Fibroblast of skin of left biceps (primary cell): ENCODE measurements at regions not wholly inside any gene's neighbourhood (a gene's known extent, or its start where the extent isn't known, plus 50 kb on each side); places are given as distances from the start of the nearest gene placed in this dataset.

ENCODE experiments used
- DNase-seq, 2 experiments: peaks; one replicate each; pipeline ENCODE4 v3.0.0-alpha.2; 2013; ENCODE audit warnings: low read depth in 2 of 2

- no peak for DNase-seq
Measured at GRCh38 chr10:69716711-69717560, 84.8 kb upstream of the COL13A1 start.

DNA sequence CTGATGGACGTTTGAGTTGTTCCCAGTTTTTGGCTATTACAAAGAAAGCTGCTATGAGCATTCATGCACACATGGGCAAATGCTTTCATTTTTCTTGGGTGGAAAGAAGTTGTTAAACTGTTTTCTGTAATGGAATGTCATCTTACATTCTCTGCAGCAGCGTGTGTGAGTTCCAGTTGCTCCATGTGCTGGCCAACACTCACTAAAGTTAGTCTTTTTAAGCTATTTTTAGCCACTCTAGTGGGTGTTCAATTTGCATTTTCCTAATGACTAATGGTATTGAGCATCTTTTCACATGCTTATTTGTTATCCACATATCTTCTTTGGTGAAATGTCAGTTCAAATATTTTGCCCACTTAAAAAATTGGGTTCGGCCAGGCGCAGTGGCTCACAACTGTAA is 82.8 kb upstream of the COL13A1 start:
- no peak for DNase-seq

GRCh38 chr10:69721690-69722310 is 79.9 kb upstream of the COL13A1 start:
- no peak for DNase-seq

DNA sequence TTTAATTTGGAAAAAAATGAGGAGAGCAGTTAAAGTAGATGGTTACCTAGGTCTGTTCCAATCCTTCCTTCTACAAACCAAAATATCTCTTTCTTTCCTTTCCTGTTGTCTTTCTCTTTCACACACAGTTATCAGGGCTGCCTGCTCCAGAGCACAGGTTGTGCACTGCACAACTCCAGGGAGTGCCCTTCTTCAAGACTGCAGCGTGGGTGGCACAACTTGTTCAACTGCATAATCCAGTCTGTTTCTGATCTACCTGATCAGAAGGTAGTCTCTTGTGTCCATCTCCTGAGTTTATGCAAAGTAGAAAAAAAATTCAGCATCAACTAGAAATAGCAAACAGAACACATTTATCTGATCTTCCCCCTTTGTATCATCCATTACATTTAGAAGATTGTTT is 78.1 kb upstream of the COL13A1 start:
- no peak for DNase-seq

DNA sequence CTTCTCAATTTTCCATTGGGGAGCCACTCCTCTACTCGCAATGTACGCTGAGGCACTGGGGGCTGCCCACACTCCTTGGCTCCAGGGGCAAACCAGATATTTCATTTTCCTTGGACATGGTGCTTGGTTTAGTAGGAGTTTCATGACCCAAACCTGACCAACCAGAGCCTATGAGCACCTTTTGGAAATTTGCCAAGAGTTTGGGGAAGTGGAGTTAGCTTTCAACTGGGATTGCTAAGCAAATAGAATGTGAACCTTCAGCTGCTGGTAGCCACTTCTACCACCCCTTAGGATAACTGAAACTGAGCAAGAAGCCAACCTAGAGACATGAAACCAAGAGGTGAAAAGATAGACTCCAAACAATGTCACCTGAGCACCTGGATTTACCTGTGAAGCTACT is 74.9 kb upstream of the COL13A1 start:
- DNase-seq = no peak

DNA sequence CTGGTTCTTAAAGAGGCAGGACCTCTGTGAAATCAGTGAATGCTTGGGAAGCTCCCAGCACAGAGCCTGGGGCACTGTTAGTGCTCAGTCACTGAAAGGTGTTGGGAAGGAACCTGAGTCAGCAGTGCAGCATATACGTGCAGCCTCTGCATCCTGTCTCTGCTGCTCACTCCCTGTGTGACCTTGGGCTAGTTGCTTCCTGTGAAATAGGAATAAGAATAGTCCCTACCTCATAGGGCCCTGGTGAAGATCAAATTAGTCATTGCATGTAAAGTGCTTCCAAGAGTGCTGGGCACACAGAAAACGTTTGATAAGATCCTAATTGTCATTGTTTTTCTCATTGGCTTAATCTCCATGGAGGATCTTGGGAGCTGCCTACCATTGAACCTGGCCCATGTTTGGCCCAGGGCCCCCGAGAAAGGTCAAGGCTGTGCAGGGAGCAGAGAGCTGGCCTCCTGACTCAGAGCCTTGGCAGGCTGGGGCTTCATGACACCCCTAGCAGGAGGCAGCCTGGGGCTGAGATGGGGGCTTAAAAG is 73.3 kb upstream of the COL13A1 start:
- DNase-seq = no peak

GRCh38 chr10:69729326-69730048 is 72.2 kb upstream of the COL13A1 start:
- no peak for DNase-seq

GRCh38 chr10:69730251-69731156 is 71.2 kb upstream of the COL13A1 start:
- no peak for DNase-seq

DNA sequence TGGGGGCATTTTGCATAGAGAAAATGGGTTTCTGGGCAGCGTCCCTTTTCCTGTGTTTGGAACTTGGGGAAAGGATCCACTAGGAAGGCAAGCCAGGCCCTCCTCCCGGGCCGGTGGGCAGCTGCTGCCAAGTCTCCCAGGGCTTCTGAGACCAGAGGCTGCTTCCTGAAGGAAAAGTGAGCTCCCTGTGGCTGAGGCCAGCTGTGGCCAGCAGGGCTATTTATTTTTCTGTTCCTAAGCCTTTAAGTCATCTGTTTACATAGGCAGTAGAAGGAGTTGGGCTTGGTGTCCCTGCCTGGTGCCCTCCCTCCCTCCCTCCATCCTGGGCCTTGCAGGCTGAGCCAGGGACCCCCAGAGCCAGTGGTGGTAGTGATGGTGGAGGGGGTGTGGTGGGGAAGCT is 70.5 kb upstream of the COL13A1 start:
- no peak for DNase-seq

DNA sequence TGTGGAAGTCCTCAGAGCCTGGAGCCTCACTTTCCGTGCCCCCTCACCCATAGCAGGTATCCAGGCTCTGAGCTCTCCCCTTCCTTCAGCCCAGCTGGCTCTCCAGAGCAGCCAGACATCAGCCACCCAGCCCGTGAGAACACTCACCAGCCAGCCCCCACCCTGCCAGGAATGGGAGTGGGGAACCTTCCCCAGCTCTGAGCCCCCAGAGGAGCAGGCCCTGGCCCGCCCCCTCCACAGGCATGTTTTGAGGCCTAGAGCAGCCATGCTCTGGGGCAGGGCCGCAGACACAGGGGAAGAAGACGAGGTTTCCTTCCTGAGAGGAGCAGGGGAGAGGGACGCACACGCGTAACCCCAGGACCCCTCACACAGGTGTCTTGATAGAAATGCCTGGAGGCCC is 70.0 kb upstream of the COL13A1 start:
- DNase-seq = no peak

- no peak for DNase-seq
Measured at GRCh38 chr10:69732147-69732825, 69.4 kb upstream of the COL13A1 start.

DNA sequence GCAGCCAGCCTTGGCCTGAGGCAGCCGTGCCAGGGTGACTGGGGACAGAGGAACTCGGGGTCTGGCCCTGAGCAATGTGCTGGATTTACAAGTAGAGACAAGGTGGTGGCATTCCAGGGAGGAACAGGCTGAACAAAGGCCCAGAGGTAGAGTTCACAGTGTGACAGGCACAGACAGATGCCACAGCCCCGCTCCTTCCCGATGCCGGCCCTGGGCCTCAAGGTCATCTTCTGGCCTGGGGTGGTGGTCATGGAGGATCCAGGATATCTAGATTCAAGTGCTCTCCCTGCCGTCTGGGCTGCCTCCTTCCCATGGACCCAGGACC is 68.9 kb upstream of the COL13A1 start:
- DNase-seq = no peak

GRCh38 chr10:69733791-69734261 is 67.9 kb upstream of the COL13A1 start:
- no peak for DNase-seq

- DNase-seq = no peak
Measured at GRCh38 chr10:69734416-69734796, 67.3 kb upstream of the COL13A1 start.

- DNase-seq = no peak
Measured at GRCh38 chr10:69734797-69735468, 66.8 kb upstream of the COL13A1 start.

GRCh38 chr10:69736886-69737641 is 64.6 kb upstream of the COL13A1 start:
- no peak for DNase-seq

DNA sequence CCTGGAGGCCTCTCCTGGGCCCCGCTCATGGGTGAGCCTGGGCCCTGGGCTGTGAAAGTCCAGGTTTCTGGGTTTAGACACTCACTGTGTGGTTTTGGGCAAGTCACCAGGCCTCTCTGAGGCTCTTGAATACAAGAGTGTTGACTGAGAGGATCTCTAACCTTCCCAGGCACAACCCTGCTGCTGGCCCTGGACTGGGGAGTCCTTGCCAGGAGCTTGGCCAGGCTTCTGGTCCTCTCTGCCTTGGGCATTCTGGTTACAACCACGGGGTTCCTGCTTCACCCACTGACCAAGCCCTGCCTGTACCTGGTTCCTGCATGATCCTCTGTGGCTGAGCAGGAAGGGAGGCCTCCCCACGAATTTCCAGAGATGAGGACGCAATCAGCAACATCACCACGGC is 63.6 kb upstream of the COL13A1 start:
- no peak for DNase-seq

GRCh38 chr10:69738858-69739435 is 62.8 kb upstream of the COL13A1 start:
- DNase-seq = no peak

DNA sequence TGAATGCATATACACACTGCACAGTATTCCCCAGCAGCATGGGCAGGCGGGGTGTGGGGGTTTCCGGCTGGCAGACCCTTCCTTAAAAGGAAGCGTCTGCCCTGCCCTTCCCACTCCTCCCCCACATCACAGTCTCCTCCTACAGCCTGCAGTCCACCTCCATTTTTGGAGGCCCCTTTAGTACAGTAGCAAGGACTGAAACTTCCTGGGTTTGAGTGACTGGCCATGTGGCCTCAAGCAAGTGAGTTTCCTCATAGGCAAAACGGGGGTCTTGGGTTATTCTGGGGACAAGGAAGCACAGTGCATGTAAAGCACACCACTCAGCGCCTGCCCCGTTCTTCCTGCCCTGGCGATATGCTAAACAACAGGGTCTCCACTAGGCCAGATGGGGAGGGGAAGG is 62.1 kb upstream of the COL13A1 start:
- no peak for DNase-seq
